HTR-8/SVneo (cell line): ENCODE measurements at regions not wholly inside any gene's neighbourhood (a gene's known extent, or its start where the extent isn't known, plus 50 kb on each side); places are given as distances from the start of the nearest gene placed in this dataset.

Experiments
- DNase-seq: peaks from one replicate; pipeline ENCODE4 v3.0.0; 2011; ENCODE audit warnings: low spot score, mixed read lengths; ENCODE audit not compliant: insufficient read length
- FAIRE-seq: peaks from 2 replicates; lab custom pipeline; 2011; peaks lifted over from hg19 to GRCh38; lab: Jason Lieb, UNC

GRCh38 chr4:13316354-13316753 lies 167.8 kb downstream of the RAB28 start:
- DNase-seq (no peak), FAIRE-seq (no peak)

- no peak for FAIRE-seq
- DNase-seq, result no peak
These were observed 170.3 kb downstream of the RAB28 start for GRCh38 chr4:13313856-13314255.

GRCh38 chr4:13312264-13312663 lies 171.9 kb downstream of the RAB28 start:
- no peak for FAIRE-seq

DNA sequence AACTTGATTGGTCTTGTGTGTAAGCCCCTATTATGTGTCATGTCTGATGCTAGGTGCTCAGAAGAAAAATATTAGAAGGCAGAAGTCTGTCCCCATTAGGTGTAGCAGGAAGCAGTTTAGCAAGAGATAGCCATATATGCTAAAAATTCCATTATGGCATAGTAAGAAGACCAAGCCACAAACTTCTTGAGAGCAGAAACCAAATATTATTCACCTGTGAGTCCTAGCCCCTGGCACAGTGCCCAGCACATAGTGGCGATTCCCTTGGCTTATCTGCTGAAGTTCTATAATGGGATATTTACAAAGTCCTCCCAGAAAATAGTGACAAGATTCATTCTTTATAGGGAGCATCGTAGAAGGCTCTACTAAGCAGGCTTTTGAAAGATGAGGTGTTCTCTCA lies 174.4 kb downstream of the RAB28 start:
- no peak for FAIRE-seq
- no peak for DNase-seq

More at GRCh38 chr4:13312264-13312663, 171.9 kb downstream of the RAB28 start:
- no peak for DNase-seq

DNA sequence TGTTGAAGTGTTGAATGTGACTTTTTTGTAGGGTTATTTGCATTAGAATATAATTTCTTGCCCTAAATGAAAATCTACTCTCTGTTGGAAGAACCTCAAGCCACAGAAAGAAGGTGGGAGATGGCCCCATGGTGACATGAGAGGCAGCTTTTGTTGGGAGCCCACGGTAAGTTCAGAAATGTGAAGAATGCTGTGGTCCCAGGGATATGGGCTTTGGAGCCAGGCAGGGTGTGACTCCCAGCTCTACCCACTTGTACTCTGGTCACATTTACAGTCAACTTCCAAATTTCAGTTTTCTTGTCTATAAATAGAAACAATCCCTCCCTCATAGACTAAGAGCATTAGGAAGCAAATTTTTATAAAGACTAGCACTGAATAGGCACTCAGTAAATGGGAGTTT lies 177.8 kb downstream of the RAB28 start:
- FAIRE-seq (no peak), DNase-seq (no peak)

DNA sequence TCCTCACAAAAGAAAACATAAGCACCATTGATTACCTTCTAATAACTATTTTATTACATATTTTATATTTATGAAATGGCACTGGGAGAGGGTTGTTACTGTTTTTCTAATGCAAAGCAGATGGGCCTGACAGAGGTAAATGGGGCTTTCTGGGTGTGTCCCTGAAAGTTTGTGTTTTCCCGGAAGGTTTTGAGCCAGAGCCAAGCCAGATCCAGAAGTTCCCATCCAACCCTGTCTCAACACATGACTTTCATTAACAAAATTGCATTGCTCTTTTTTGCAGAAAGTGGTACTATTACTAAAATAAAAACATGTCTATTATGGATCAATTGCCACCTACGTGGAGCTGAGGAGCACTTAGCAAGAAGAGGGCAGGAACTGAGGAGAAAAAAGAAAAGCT lies 181.3 kb downstream of the RAB28 start:
- no peak for FAIRE-seq
- no peak for DNase-seq

DNA sequence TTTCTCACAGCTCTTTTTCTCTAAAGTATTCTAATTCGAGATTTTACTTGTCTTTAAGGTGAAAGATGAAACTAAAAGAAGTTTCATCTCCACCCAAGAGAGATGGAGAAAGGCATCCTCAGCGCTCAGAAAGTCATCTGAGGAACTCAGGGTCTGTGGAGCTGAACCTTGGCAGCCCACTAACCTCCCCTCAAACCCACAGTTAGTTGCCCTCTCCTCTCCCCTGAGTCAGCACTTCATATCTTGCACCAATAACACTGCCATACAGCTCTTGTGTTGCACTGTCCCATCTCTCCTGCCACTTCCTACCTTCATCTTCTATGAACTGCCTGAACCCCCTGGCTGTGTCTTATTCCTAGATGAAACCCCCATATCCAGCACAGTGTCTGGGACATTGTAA lies 184.8 kb downstream of the RAB28 start:
- FAIRE-seq (no peak), DNase-seq (no peak)

DNA sequence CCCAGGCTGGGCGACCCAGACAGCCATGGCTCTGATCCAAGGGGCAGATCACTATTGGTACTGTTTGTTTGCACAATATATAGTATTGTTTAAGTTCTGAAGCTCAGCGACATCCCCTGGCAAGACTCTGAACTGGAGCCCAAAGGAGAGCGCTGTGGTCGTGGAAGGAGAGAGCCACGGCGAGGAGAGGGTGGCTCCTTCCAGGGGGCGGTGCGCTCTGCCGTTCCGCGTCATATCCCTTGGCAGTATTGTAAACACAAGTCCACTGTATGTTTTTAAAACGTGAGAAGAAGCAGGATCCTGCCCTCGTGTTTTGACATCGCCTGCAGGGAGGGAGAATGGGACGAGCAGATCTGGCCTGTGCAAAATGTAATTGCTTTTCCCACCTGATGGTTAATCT lies 185.5 kb downstream of the RAB28 start:
- FAIRE-seq, result no peak

DNA sequence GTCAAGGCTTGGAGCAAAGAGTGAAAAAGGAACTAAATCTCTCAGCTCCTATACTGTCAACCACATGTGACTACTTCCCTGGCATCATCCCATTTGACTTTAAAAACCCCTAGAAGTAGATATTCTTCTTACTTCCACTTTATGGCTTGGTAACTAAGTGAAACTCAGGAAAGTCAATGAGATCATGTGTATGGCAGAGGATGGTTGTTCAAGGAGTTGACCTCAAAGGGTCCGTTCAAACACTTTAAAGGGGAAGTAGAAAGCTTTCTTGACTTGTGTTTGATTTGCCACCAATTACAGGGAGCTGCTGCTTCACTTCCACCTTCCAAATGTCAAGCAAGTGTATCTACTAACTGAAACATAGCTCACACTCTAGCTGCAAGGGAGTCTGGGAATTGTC lies 187.2 kb downstream of the RAB28 start:
- DNase-seq (no peak), FAIRE-seq (no peak)

More for the DNA sequence above, 185.5 kb downstream of the RAB28 start:
- DNase-seq, result no peak

DNA sequence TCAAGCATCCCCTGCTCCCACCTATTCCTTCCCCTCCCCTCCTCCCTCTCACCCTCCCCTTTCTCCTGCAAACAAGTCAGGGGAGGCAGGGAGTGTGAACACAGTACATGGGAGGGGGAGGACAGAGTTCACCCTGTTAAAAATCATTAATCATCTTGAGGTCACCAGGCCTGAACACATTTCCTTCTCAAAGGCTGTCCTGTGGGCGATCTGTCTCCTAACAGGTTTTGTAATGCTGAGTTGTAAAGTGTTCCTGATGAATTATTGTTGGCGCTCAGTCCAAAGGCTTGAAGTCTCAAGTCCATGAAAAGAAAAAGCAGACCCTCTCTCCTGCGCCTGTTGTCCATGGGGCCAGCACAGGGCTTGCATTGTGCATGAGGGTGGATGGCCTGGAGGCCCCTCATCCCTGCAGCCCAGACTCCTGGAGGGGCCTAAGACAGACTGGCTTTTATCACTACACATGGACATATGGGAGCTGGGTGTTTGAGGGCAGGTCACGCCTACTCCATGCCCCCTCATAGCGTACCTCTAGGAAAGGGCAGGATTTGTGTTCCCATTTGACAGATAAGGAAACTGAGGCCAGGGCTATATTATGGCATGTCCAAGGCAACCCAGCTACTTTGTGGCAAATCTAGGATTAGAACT lies 189.1 kb downstream of the RAB28 start:
- no peak for DNase-seq
- no peak for FAIRE-seq

DNA sequence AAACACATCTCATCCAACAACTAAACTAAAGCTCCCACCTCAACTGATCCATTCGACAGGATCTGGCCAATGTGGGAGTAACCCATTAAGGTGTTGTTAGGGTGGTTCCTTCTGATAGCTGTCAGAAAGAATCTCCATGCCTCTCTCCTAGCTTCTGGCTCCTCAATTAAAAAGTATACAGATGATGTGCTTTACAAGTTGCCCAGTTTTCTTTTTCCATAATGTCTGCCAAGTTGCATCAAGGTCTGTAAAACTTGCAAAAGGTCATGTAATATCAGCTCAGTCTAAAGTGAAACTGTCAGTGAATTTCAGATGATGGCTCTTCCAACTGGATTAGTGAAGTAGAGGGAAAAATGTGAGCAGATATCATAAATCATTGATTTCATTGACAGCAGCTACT lies 191.8 kb downstream of the RAB28 start:
- FAIRE-seq (no peak), DNase-seq (no peak)

DNA sequence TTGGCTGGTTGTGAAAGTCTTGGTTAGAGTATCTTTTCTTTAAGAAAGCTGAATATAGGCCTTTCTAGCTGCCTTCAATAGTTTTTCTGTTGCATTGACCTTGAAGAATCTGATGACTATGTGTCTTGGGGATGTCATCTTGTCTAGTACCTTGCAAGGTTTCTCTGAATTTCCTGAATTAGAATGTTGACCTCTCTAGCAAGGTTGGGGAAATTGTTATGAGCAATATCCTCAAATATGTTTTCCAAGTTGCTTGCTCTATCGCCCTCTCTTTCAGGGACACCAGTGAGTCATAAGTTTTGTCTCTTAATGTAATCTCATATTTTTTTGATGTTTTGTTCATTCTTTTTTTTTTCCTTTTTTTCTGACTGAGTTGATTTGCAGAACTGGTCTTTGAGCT lies 194.7 kb downstream of the RAB28 start:
- FAIRE-seq (no peak), DNase-seq (no peak)

- FAIRE-seq (no peak), DNase-seq (no peak)
These were observed 198.8 kb downstream of the RAB28 start for GRCh38 chr4:13285336-13285735.

DNA sequence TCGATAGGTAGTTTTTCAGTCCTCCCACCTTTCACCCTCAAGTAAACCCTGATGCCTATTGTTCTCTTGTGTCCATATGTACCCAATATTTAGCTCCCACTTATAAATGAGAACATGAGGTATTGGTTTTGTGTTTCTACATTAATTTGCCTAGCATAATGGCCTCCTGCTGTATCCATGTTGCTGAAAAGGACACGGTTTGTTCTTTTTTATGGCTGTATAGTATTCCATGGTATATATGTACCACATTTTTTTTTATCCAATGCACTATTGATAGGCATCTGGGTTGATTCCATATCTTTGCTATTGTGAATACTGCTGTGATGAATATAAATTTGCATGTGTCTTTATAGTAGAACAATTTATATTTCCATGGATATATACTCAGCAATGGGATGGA lies 199.2 kb downstream of the RAB28 start:
- FAIRE-seq, result no peak

GRCh38 chr4:13276357-13276756 lies 207.8 kb downstream of the RAB28 start:
- no peak for FAIRE-seq
- DNase-seq, result no peak

More for the DNA sequence above, 199.2 kb downstream of the RAB28 start:
- no peak for DNase-seq

DNA sequence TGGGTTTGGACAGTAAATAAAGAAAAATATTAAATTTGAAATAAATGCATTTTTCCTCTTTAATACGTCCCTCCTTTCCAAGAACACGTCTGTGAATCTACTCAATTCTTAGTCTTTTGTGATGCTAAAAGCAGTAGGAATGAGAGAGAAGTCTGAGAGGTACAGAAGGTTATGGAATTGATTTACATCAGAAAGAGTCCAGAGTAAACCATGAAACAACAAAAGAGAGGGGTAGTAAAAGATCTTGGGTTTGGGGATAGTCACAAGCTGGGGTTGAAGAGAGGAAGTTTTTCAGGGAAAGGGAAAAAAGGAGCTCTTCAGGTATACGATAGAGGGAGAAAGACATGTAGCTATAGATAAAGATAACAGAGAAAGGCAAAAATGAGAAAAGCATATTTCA lies 215.4 kb downstream of the RAB28 start:
- DNase-seq (no peak), FAIRE-seq (no peak)

- DNase-seq (no peak), FAIRE-seq (no peak)
These were observed 216.0 kb downstream of the RAB28 start for GRCh38 chr4:13268165-13268564.

DNA sequence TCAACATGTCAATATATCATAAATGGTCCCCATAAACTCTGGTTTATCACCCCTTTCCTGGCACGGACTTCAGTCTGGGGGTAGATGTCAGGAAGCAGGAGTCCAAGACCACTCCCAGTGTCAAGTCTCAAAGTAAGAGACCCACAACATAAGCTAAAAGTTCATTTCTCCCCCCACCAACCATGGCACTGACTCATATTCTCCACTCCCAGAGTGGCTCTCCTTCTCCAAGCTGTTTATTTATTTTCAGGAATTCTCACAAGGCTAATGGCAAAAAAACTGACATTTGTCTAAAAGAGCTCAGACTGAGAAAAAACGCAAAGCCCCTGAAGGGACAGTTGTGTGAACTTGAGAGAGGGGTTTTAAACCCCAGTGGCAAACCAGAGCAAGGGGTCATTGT lies 217.0 kb downstream of the RAB28 start:
- FAIRE-seq, result no peak

DNA sequence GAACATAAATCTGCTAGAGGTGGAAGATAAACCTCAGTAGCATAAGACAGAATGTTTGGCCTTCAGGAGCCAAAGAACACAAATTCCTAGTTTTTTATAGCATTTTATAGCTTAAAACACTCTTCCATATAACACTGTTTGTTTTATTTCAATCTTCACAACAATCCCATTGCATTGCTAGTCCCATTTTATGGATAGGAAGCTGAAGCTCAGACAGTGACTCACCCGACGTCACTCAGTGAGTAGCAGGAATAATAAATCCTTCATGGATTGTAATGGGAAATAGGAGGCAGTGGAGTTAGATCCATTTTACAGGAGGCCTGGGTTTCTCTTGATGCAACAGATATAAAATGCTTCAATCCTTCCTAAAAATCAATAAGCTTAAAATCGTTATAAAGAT lies 217.5 kb downstream of the RAB28 start:
- FAIRE-seq, result no peak
- no peak for DNase-seq

More for the DNA sequence above, 217.0 kb downstream of the RAB28 start:
- DNase-seq, result no peak

DNA sequence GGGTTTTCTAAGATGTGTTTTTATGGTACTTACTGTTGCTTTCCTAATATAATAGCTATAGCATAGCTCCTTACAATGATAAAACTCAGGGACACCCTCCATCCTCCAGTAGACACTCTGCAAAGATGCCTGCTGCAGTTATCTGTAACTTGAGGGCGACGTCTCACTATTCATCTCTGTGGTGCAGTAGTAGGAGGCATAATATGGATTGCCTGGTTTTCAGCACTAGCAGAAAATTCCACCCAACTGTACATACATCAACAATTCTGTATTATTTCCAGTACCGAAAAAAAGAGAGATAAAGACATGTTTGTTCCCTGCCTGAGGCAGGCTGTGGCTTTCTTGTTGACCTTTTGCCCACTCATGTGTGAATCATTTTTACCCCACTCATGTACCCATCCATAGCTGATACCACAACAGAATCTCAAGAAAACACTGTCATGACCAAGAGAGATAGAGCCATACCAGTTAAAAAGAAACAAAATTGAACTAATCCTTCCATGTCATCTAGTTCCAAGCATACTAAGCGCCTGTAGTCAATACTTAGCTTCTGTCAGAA lies 220.1 kb downstream of the RAB28 start:
- DNase-seq, result no peak
- no peak for FAIRE-seq

DNA sequence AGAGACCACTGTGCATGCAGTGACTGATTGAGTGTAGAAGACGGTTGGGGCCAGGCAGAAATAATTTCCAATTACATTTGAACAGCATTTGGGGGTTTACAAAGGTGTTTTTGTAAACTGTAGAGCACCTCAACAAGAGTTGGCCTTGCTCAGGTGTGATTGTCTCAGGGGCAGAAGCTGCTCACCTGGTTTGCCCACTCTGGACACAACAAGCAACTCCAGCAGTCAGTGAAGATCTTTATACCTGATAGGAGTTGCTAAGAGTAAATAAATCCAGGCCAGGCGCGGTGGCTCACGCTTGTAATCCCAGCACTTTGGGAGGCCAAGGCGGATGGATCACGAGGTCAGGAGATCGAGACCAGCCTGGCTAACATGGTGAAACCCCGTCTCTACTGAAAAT lies 221.3 kb downstream of the RAB28 start:
- DNase-seq (no peak), FAIRE-seq (no peak)
